ENCODE measurements at regions not wholly inside any gene's neighbourhood (a gene's known extent, or its start where the extent isn't known, plus 50 kb on each side); places are given as distances from the start of the nearest gene placed in this dataset.

- TF ChIP-seq HOXA9 (CRISPR knock-in tag; IDR thresholded peaks at IDR 0.05; ENCODE audit: borderline replicate concordance) = no peak
- TF ChIP-seq CBX5 (CRISPR knock-in tag; IDR thresholded peaks at IDR 0.05; ENCODE audit: borderline replicate concordance) = no peak
- TF ChIP-seq ZNF205 (CRISPR knock-in tag; IDR thresholded peaks at IDR 0.05) = 0 out of 2 replicates have a peak, but pooled peaks have one; percentile 47
- no peak for TF ChIP-seq PAXIP1 (CRISPR knock-in tag; conservative IDR thresholded peaks at IDR 0.05)
- no peak for TF ChIP-seq CBX1 (IDR thresholded peaks at IDR 0.05; ENCODE audit: low read depth)
- peak; percentile 67; the same call in 1 of the 2 replicates for TF ChIP-seq BRCA1 (CRISPR knock-in tag; IDR thresholded peaks at IDR 0.05)
- no peak for TF ChIP-seq RORA (CRISPR knock-in tag; IDR thresholded peaks at IDR 0.05)
- 0 out of 2 replicates have a peak, but pooled peaks have one; percentile 49 for TF ChIP-seq MYPOP (CRISPR knock-in tag; IDR thresholded peaks at IDR 0.05)
- no peak for TF ChIP-seq ZNF350 (CRISPR knock-in tag; IDR thresholded peaks at IDR 0.05; ENCODE audit: borderline replicate concordance, low read depth)
- TF ChIP-seq KMT2B (CRISPR knock-in tag; IDR thresholded peaks at IDR 0.05) = peak; percentile 56; the same call in 1 of the 2 replicates
- TF ChIP-seq AGO2 (optimal IDR thresholded peaks at IDR 0.05; ENCODE audit: low read depth, low read length) = no peak
- no peak; the same call in 1 of the 2 replicates for TF ChIP-seq SNAPC2 (CRISPR knock-in tag; IDR thresholded peaks at IDR 0.05)
- TF ChIP-seq ZNF432 (CRISPR knock-in tag; IDR thresholded peaks at IDR 0.05; ENCODE audit: borderline replicate concordance) = no peak
- TF ChIP-seq ZNF335 (CRISPR knock-in tag; IDR thresholded peaks at IDR 0.05) = peak; percentile 84
- no peak for TF ChIP-seq ZMAT5 (CRISPR knock-in tag; IDR thresholded peaks at IDR 0.05; ENCODE audit: borderline replicate concordance, low read depth)
- TF ChIP-seq ETV5 (CRISPR knock-in tag; IDR thresholded peaks at IDR 0.05; ENCODE audit: borderline replicate concordance) = no peak
- no peak for TF ChIP-seq ZNF234 (CRISPR knock-in tag; conservative IDR thresholded peaks at IDR 0.05)
- TF ChIP-seq SMAD3 (CRISPR knock-in tag; IDR thresholded peaks at IDR 0.05) = peak; percentile 87
- TF ChIP-seq ZNF749 (CRISPR knock-in tag; IDR thresholded peaks at IDR 0.05; ENCODE audit: borderline replicate concordance) = no peak
- no peak for TF ChIP-seq NR2C2 (CRISPR knock-in tag; IDR thresholded peaks at IDR 0.05; ENCODE audit: borderline replicate concordance)
- TF ChIP-seq SAP130 (CRISPR knock-in tag; IDR thresholded peaks at IDR 0.05; ENCODE audit: low read depth) = 0 out of 2 replicates have a peak, but pooled peaks have one; percentile 47
- no peak for TF ChIP-seq PRMT3 (CRISPR knock-in tag; IDR thresholded peaks at IDR 0.05; ENCODE audit: borderline replicate concordance, low read depth)
- TF ChIP-seq ZNF12 (CRISPR knock-in tag; IDR thresholded peaks at IDR 0.05) = 0 out of 2 replicates have a peak, but pooled peaks have one; percentile 63
- no peak for TF ChIP-seq IRF9 (CRISPR knock-in tag; IDR thresholded peaks at IDR 0.05; ENCODE audit: borderline replicate concordance)
Measured at GRCh38 chr11:116379185-116379828, 393.5 kb downstream of the BUD13 start (continued).

Measured in HepG2 (cell line).